Brain microvascular endothelial cell (primary cell): ENCODE measurements at regions not wholly inside any gene's neighbourhood (a gene's known extent, or its start where the extent isn't known, plus 50 kb on each side); places are given as distances from the start of the nearest gene placed in this dataset.
"Not testable (repeated sequence)": the region's sequence is repeated elsewhere in the genome, so short reads cannot be mapped to it uniquely, and the experiment has no call there.

ENCODE experiments used
- DNase-seq: peaks from one replicate; pipeline ENCODE4 v3.0.0-alpha.2; 2020
- H3K27ac ChIP-seq: fragments of 250-450 bp; sonication (Bioruptor Pico); 2 replicates; pipeline ENCODE4 v1.5.1; 2020; ENCODE audit warnings: mild to moderate bottlenecking, moderate library complexity
- H3K27me3 ChIP-seq: fragments of 250-450 bp; sonication (Bioruptor Pico); replicated peaks from 2 replicates; pipeline ENCODE4 v1.5.1; 2020; ENCODE audit warnings: mild to moderate bottlenecking
- H3K36me3 ChIP-seq: fragments of 250-450 bp; sonication (Bioruptor Pico); replicated peaks from 2 replicates; pipeline ENCODE4 v1.5.1; 2020; ENCODE audit warnings: mild to moderate bottlenecking
- H3K4me3 ChIP-seq: 2 replicates; pipeline ENCODE4 v1.5.1; 2011; ENCODE audit warnings: low read depth, mild to moderate bottlenecking, control low read depth, low read length, moderate library complexity
- CTCF ChIP-seq: IDR thresholded peaks from 2 replicates; pipeline ENCODE4 v1.5.1; 2011; ENCODE audit warnings: low read depth, mild to moderate bottlenecking, moderate library complexity, low read length, control low read depth, inconsistent platforms; ENCODE audit errors: missing control alignments
- in situ Hi-C: cut with HindIII; loops from 2 replicates; pipeline ENCODE4 v1.10.0; 2017; ENCODE audit warnings: low sequenced_read_pairs, low pct_ligation_motif_present

GRCh38 chr4:181121733-181122132 is 1121.5 kb upstream of the TENM3 start:
- Histone ChIP-seq H3K27me3 (no peaks in the 10 kb centered on the region), H3K36me3 (no peaks in the 10 kb centered on the region), H3K4me3 (no peak overlapping the region), H3K27ac (no peak overlapping the region)
- DNase-seq, result no peak
- TF ChIP-seq CTCF, result no peak
- in situ Hi-C loops, result no loop called here

GRCh38 chr4:181127171-181127570 is 1116.0 kb upstream of the TENM3 start:
- H3K4me3 ChIP-seq, result no peak overlapping the region
- in situ Hi-C loops, result no loop called here
- no peak for DNase-seq
- H3K36me3 ChIP-seq, result no peaks in the 10 kb centered on the region
- H3K27ac ChIP-seq, result no peak overlapping the region
- no peak for TF ChIP-seq CTCF
- no peaks in the 10 kb centered on the region for H3K27me3 ChIP-seq

GRCh38 chr4:181130317-181130716 is 1112.9 kb upstream of the TENM3 start:
- in situ Hi-C loops, DNase-seq: not testable (repeated sequence)

GRCh38 chr4:181137351-181137750 is 1105.9 kb upstream of the TENM3 start:
- H3K27me3 ChIP-seq, result no peaks in the 10 kb centered on the region
- in situ Hi-C loops, result no loop called here
- no peak overlapping the region for H3K4me3 ChIP-seq

More at GRCh38 chr4:181130317-181130716, 1112.9 kb upstream of the TENM3 start:
- not testable (repeated sequence) for H3K36me3 ChIP-seq, H3K27me3 ChIP-seq, H3K4me3 ChIP-seq, H3K27ac ChIP-seq

GRCh38 chr4:181138116-181138515 is 1105.1 kb upstream of the TENM3 start:
- in situ Hi-C loops, result no loop called here
- no peak overlapping the region for H3K4me3 ChIP-seq

More at GRCh38 chr4:181137351-181137750, 1105.9 kb upstream of the TENM3 start:
- Histone ChIP-seq H3K27ac (no peak overlapping the region), H3K36me3 (no peaks in the 10 kb centered on the region)
- no peak for DNase-seq
- no peak for TF ChIP-seq CTCF

GRCh38 chr4:181140037-181140603 is 1103.1 kb upstream of the TENM3 start:
- no peaks in the 10 kb centered on the region for H3K27me3 ChIP-seq
- no peak for DNase-seq
- H3K36me3 ChIP-seq, result no peaks in the 10 kb centered on the region
- no peak for TF ChIP-seq CTCF
- in situ Hi-C loops, result no loop called here
- H3K27ac ChIP-seq, result no peak overlapping the region
- H3K4me3 ChIP-seq, result no peak overlapping the region

More at GRCh38 chr4:181138116-181138515, 1105.1 kb upstream of the TENM3 start:
- Histone ChIP-seq H3K27me3 (no peaks in the 10 kb centered on the region), H3K27ac (no peak overlapping the region), H3K36me3 (no peaks in the 10 kb centered on the region)
- no peak for DNase-seq
- no peak for TF ChIP-seq CTCF
